Gastroesophageal sphincter (tissue), 4 donors: ENCODE measurements at regions not wholly inside any gene's neighbourhood (a gene's known extent, or its start where the extent isn't known, plus 50 kb on each side); places are given as distances from the start of the nearest gene placed in this dataset.
"Not testable (repeated sequence)": the region's sequence is repeated elsewhere in the genome, so short reads cannot be mapped to it uniquely, and the experiment has no call there.

Experiments used
- ATAC-seq: fragments of 150-250 bp; one replicate; pipeline ENCODE4 v1.9.1; 2016; ENCODE audit warnings: mild to moderate bottlenecking, moderate library complexity
- H3K27ac ChIP-seq, 4 donors: fragments of 200-600 bp; sonication (generic) in 3 of 4; 1 replicate in 3 of 4; 2 replicates in 1 of 4; pipeline ENCODE4 v1.5.1; 2016 to 2019
- H3K27me3 ChIP-seq: fragments of 200-600 bp; sonication (generic); one replicate; pipeline ENCODE4 v1.5.1; 2019
- H3K36me3 ChIP-seq, 2 donors: fragments of 200-600 bp; sonication (generic); one replicate each; pipeline ENCODE4 v1.5.1; 2019; ENCODE audit warnings: control low read depth in 1 of 2
- H3K4me1 ChIP-seq, 3 donors: fragments of 200-600 bp; sonication (generic); 1 replicate in 2 of 3; 2 replicates in 1 of 3; pipeline ENCODE4 v1.5.1; 2016 to 2019; ENCODE audit warnings: control low read depth in 2 of 3
- H3K4me3 ChIP-seq, 2 donors: fragments of 200-600 bp; sonication (generic); one replicate each; pipeline ENCODE4 v1.5.1; 2019; ENCODE audit warnings: mild to moderate bottlenecking in 1 of 2, moderate library complexity in 1 of 2
- H3K9me3 ChIP-seq, 3 donors: fragments of 200-600 bp; sonication (generic); one replicate each; pipeline ENCODE4 v1.5.1; 2017 to 2019; ENCODE audit warnings: control low read depth in 2 of 3
- EP300 ChIP-seq: sonication (generic); formaldehyde crosslinking; IDR thresholded peaks from one replicate; pipeline ENCODE4 v1.6.1; 2017; ENCODE audit warnings: antibody characterized with exemption, mild to moderate bottlenecking
- POLR2A ChIP-seq, 2 donors: fragments of 450-650 bp; IDR thresholded peaks; one replicate each; pipeline ENCODE4 v1.6.1; 2017; ENCODE audit warnings: antibody characterized with exemption in 2 of 2, mild to moderate bottlenecking in 2 of 2, moderate library complexity in 1 of 2
- POLR2AphosphoS5 ChIP-seq: sonication (generic); formaldehyde crosslinking; IDR thresholded peaks from one replicate; pipeline ENCODE4 v1.6.1; 2017; ENCODE audit warnings: antibody characterized with exemption
- WGBS, 2 donors: methylation state at CpG; one replicate each; pipeline ENCODE4 v1.1.5; 2018; ENCODE audit warnings: low coverage in 1 of 2; 5-methylcytosine and 5-hydroxymethylcytosine counted together
- TF ChIP-seq, protein P1 (sequence below), 4 experiments: fragments of 200-600 bp in 2 of 4; fragments of 450-650 bp in 2 of 4; sonication (generic) in 1 of 4; IDR thresholded peaks; one replicate each; pipeline ENCODE4 v1.5.1; 2017 to 2019; ENCODE audit warnings: antibody characterized with exemption in 4 of 4, mild to moderate bottlenecking in 2 of 4, moderate library complexity in 2 of 4

DNA sequence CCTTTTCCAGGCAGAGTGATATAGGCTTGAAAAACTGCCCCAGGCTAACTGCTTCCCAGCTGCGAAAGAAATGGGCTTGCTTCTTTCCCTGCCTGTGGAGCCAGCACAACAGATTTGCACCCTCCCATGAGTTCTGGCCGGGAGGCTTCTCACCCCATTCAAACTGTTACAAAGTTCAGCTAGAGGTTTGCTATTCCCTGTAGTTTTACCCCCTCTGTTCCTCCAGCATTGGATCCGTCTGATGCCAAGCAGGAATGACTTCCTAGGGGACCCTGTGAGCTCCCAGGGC is 87.6 kb upstream of the NDST4 start:
- ATAC-seq, result no peak
- H3K9me3 ChIP-seq, result no peaks in the 10 kb centered on the region
- no peak overlapping the region for H3K4me3 ChIP-seq
- H3K4me1 ChIP-seq, result no peaks in the 10 kb centered on the region
- TF ChIP-seq POLR2A (IDR thresholded peaks at IDR 0.05), result no peak
- TF ChIP-seq POLR2AphosphoS5, result no peak
- TF ChIP-seq, protein P1, sequence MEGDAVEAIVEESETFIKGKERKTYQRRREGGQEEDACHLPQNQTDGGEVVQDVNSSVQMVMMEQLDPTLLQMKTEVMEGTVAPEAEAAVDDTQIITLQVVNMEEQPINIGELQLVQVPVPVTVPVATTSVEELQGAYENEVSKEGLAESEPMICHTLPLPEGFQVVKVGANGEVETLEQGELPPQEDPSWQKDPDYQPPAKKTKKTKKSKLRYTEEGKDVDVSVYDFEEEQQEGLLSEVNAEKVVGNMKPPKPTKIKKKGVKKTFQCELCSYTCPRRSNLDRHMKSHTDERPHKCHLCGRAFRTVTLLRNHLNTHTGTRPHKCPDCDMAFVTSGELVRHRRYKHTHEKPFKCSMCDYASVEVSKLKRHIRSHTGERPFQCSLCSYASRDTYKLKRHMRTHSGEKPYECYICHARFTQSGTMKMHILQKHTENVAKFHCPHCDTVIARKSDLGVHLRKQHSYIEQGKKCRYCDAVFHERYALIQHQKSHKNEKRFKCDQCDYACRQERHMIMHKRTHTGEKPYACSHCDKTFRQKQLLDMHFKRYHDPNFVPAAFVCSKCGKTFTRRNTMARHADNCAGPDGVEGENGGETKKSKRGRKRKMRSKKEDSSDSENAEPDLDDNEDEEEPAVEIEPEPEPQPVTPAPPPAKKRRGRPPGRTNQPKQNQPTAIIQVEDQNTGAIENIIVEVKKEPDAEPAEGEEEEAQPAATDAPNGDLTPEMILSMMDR (IDR thresholded peaks at IDR 0.05), result no peak
- no peak for TF ChIP-seq EP300
- H3K27me3 ChIP-seq, result no peaks in the 10 kb centered on the region
- 60 to 70% methylated on average over 1 to 2 of the region's 3 CpGs for WGBS, 2 donors
- H3K27ac ChIP-seq, result no peak overlapping the region
- no peaks in the 10 kb centered on the region for H3K36me3 ChIP-seq

- not testable (repeated sequence) for H3K36me3 ChIP-seq, ATAC-seq, H3K27me3 ChIP-seq, H3K9me3 ChIP-seq, H3K4me3 ChIP-seq, H3K4me1 ChIP-seq, H3K27ac ChIP-seq
- WGBS, 2 donors, result 90% methylated on average over 2 of the region's 30 CpGs; no CpG with 5 or more reads in 1 of the 2 donors
Measured at GRCh38 chr4:115200201-115201041, 87.0 kb upstream of the NDST4 start.

DNA sequence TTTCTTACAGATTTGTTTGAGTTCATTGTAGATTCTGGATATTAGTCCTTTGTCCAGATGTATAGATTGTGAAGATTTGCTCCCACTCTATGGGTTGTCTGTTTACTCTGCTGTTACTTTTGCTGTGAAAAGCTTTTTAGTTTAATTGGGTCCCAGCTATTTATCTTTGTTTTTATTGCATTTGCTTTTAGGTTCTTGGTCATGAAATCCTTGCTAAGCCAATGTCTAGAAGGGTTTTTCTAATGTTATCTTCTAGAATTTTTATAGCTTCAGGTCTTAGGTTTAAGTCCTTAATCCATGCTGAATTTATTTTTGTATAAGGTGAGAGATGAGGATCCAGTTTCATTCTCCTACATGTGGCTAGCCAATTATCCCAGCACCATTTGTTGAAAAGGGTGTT is 81.2 kb upstream of the NDST4 start:
- not testable (repeated sequence) for H3K27me3 ChIP-seq, H3K36me3 ChIP-seq, H3K4me3 ChIP-seq, H3K4me1 ChIP-seq, ATAC-seq, H3K27ac ChIP-seq
- peaks cover 0 to 12% (median 0%) of the 10 kb centered on the region in 3 donors for H3K9me3 ChIP-seq

DNA sequence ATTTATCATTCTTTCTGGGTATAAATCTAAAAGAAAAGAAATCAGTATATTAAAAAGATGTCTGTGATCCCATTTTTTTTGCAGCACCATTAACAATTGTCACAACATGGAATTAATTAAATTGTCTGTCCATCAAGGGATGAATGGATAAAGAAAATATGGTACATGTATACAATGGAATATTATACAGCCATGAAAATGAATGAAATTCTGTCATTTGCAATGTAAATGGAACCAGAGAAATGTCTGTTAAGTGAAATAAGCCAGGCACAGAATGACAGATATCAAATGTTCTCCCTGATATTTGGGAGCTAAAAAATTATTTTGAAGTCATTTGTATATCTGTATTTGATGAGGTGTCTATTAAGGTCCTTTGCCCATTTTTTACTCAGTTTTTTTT is 77.1 kb upstream of the NDST4 start:
- Histone ChIP-seq H3K27ac (no peak overlapping the region), H3K4me1 (no peaks in the 10 kb centered on the region), H3K9me3 (peaks cover 0 to 9% (median 0%) of the 10 kb centered on the region in 3 donors), H3K27me3 (no peaks in the 10 kb centered on the region), H3K36me3 (no peaks in the 10 kb centered on the region), H3K4me3 (no peak overlapping the region)
- TF ChIP-seq, protein P1 (IDR thresholded peaks at IDR 0.05), result no peak
- no peak for TF ChIP-seq EP300
- no peak for TF ChIP-seq POLR2AphosphoS5
- no peak for TF ChIP-seq POLR2A (IDR thresholded peaks at IDR 0.05)
- ATAC-seq, result no peak

- H3K4me3 ChIP-seq, result no peak overlapping the region
- no peaks in the 10 kb centered on the region for H3K36me3 ChIP-seq
- 57% methylated on average over 1 of the region's 1 CpG; no CpG with 5 or more reads in 1 of the 2 donors for WGBS, 2 donors
- ATAC-seq, result no peak
- H3K27me3 ChIP-seq, result no peaks in the 10 kb centered on the region
- no peak overlapping the region for H3K27ac ChIP-seq
- H3K9me3 ChIP-seq, result no peaks in the 10 kb centered on the region
- no peaks in the 10 kb centered on the region for H3K4me1 ChIP-seq
- TF ChIP-seq POLR2A (IDR thresholded peaks at IDR 0.05) (no peak), EP300 (no peak), POLR2AphosphoS5 (no peak)
- TF ChIP-seq, protein P1 (IDR thresholded peaks at IDR 0.05), result no peak
Measured at GRCh38 chr4:115187136-115187535, 73.7 kb upstream of the NDST4 start.

DNA sequence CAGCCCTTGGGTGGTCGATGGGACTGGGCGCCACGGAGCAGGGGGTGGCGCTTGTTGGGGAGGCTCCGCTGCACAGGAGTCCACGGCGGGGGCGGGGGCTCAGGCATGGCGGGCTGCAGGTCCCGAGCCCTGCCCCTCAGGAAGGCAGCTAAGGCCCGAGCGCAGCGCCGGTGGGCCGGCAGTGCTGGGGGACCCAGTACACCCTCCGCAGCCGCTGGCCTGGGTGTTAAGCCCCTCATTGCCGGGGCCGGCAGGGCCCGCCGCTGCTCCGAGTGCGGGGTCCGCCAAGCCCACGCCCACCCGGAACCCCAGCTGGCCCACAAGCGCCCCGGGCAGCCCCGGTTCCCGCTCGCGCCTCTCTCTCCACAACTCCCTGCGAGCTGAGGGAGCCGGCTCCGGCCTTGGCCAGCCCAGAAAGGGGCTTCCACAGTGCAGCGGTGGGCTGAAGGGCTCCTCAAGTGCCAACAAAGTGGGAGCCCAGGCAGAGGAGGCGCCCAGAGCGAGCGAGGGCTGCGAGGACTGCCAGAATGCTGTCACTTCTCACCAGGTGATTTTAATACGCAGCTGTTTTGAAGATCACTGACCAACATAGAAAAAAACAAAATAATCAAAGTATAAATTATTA is 66.1 kb upstream of the NDST4 start:
- not testable (repeated sequence) for ATAC-seq, H3K4me3 ChIP-seq, H3K4me1 ChIP-seq, H3K27me3 ChIP-seq, H3K9me3 ChIP-seq, H3K36me3 ChIP-seq, H3K27ac ChIP-seq
- 83 to 100% methylated on average over 1 of the region's 41 CpGs for WGBS, 2 donors

DNA sequence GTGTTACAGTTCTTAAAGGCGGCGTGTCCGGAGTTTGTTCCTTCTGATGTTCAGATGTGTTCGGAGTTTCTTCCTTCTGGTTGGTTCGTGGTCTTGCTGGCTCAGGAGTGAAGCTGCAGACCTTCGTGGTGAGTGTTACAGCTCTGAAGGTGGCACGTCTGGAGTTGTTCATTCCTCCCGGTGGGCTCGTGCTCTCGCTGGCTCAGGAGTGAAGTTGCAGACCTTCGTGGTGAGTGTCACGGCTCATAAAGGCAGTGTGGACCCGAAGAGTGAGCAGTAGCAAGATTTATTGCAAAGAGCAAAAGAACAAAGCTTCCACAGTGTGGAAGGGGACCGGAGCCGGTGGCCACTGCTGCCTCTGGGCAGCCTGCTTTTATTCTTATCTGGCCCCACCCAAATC is 65.3 kb upstream of the NDST4 start:
- ATAC-seq, H3K4me1 ChIP-seq, H3K9me3 ChIP-seq, H3K27ac ChIP-seq, H3K4me3 ChIP-seq, H3K36me3 ChIP-seq, H3K27me3 ChIP-seq: not testable (repeated sequence)
- 89 to 90% methylated on average over 6 of the region's 15 CpGs for WGBS, 2 donors
